GM18873 (cell line): ENCODE measurements at regions not wholly inside any gene's neighbourhood (a gene's known extent, or its start where the extent isn't known, plus 50 kb on each side); places are given as distances from the start of the nearest gene placed in this dataset.

Source experiments
- ATAC-seq: cut with Tn5 transposase; IDR thresholded peaks from one replicate; pipeline ENCODE4 v1.9.1; 2021; ENCODE audit warnings: mild to moderate bottlenecking, moderate library complexity, moderate number of reproducible peaks; ENCODE audit not compliant: unreplicated experiment, low FRiP score

DNA sequence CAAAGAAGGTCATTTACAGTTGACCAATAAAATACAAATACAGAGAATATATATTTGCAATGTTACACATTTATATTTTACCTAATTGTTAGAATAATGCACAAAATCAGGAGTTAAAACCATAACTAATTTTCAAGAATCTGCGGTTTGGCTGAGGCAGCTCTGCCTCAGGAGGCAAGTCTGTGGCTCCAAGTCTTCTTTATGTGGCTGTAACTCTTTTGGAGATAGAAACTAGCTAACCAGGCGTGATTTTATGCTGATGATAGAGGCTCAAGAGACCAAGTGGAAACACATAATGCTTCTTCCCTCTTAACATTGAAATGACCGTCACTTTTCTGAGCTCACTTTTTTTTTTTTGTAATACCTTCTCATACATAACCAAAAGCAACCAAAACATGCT, 744.7 kb upstream of the CXADR start:
- ATAC-seq = no peak

DNA sequence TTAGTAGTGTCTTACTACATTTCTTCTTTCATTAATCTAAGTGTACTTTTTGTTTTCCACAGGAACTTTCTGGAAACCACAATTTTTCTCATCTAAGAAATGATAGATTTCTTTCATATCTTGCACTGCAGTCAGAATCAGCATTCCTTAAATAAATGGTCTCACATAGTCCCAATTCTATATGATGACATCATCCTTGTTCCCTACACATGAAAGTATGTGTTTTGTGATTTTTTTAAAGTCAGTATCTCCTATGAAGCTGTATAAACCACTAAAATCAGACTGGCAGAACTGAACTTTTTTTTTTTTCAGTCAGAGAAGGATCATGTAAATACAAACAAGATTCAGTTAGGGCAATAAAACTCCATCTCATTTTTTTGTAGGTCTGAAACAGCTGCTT, 742.6 kb upstream of the CXADR start:
- ATAC-seq = no peak

DNA sequence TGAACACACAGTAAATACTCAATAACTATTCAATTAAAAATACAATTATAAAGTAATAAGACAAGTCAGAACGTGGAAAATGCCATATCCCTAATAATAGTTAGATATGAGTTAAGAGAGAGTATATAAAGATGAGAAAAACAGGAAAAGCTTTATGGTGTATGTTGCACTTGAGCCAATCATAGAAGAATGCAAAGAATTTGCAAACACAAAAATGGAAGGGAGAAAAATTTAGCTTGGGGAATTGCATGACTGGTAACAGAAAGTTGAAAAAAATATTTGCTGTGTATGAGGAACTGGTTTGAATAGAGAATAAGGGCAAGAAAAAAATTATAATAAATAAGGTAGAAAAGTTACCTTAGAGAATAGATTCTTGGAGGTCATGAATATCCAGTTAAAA, 739.6 kb upstream of the CXADR start:
- no peak for ATAC-seq

DNA sequence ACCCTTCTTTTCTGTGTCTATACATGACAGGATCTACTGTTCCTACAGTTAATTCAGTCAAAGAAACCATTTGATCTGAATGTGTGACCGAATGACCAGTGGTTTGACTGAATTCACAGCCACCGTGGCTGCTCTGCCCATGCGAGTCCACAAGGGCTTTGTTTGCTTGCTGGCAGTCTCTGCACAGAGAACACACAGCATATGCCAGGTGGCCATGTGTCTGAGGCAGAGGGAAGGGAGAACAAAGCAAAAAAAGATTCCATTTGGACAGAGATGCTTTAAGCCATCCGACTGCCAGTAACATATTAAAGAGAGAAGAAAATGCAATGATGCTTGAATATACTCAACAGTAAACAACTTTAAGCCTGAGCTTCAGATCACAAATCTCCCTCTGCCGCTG, 737.8 kb upstream of the CXADR start:
- ATAC-seq = no peak

DNA sequence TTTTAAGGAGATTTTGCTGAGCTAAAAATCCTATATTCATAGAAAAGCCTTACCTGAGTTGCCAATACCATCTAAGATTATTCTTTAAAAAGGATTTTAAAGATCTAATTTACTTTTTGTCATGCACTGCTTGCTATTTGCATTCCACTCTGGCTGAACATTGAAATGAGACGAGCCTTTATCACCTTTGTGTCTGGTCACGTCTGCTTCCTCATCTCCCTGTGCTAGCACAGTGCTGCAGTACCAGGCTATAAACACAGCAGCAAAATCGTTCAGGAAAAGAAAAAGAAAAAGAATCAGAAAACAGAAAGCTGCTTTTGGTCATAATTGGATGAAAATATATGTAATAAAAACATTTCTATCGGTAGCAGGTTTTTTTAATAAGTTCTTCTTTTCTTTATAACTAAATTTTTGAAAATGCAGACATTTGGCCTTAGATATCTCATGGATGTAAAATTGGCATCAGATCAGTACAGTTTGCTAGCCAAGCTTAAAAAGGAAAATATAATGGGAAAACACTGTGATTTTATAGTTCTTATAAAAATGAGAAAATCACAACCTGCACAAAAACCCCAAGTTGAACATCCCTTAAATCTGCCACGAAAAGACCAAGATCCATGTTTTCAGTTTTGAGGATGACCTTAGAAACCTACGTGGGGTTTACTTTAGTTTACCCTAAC, 735.7 kb upstream of the CXADR start:
- ATAC-seq = no peak

DNA sequence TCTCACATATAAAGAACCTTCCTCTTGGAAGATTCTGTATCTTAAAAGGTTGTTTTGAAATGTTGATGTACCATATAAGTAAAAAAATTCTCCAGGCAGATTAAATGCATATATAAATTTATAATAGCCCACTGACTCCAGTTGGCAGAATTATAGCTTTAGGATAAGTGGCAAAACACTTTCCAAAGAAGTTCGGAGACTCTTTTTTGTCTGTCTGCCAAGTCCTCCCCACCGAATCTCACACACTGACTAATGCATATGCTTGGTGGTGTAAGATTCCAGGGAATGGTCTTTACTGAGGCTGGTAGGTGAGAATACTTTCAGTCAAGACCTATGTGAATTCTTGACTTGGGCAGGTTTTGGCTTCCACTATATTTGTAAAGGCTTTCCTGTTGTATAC, 724.3 kb upstream of the CXADR start:
- no peak for ATAC-seq

DNA sequence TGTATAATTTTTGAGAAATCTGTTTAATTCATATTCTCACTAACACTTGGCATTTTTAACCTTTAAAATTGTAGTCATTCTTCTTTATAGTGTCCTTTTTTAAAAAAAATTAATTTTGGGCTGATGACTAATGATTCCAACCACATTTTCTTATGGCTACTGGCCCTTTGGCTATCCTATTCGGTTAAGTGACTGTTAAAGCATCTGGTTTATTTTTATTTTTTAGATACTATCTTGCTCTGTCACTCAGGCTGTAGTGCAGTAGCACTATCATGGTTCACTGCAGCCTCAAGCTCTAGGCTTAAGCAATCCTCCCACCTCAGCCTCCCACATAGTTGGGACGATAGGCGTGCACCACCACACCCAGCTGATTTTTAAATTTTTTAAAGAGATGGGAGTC, 723.2 kb upstream of the CXADR start:
- no peak for ATAC-seq

DNA sequence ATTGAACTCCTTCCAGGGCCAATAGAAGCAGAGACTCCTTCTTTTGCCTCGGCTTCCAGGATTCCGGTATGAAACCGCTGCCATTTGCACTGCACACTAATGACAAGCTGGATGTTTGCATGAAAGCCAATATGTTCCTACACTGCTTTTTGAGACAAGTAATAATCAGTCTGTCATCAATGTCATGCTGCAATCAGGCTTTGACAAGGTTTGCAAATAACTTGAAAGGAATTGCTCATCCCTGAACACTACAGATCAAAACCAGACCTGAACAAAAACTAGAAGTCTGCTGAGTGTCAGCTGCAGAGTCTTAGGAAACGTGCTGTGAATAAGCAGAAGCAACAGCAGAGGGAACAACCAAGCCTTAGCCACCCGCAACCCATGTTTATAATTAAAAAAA, 720.7 kb upstream of the CXADR start:
- ATAC-seq = no peak

DNA sequence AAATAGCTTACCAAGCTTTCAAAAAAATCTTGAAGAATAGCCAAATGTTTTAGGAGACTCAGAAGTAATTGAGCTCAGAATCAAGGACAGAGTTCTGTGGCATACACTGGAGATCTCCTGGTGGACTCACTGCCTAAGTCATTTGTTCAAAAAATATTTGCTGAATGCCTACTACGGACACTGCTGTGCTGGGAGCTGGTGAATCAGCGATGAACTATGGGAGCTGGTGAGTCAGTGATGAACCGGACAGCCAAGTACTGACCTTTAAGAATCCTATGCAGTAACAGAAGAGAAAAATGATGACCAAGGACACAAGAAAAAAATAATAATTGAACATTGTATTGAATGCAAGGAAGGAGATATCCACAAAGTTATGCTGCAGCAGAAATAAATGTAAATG, 717.9 kb upstream of the CXADR start:
- no peak for ATAC-seq

DNA sequence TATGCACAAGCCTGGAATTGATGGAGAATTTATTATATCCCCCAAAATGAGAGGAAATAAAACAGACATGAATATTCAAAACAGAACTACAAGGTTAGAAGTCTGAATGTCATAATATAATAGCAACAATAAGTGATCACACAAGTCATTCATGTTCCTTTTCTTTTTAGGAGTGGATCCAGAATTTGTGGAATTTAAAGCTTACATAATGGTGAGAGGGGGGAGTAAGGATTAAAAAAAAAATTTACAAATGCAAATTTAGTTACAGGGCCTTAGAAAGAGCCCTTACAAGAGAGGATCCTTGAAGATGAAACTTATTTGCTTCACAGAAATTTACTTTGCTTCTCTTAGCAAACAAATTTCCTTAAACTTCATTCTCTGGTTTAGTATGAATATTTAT, 716.1 kb upstream of the CXADR start:
- no peak for ATAC-seq

DNA sequence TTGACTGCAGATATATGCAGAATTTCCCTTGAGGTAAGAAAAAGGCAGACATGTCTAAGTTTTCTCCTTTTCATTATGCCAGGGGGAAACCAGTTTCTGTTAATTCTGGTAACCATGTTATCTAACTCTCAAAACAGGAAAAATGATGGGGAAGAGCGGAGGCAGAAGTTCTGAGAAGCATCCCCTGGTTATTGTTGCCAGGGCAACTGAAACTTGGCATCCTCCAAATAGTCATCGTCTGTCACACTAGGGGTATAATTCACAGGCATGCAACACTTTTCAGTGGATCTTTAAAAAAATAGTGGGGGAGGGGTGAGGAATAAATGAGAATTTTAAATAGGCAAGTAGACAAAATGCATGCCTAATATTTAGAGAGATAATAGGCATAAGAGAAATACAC, 715.3 kb upstream of the CXADR start:
- no peak for ATAC-seq

DNA sequence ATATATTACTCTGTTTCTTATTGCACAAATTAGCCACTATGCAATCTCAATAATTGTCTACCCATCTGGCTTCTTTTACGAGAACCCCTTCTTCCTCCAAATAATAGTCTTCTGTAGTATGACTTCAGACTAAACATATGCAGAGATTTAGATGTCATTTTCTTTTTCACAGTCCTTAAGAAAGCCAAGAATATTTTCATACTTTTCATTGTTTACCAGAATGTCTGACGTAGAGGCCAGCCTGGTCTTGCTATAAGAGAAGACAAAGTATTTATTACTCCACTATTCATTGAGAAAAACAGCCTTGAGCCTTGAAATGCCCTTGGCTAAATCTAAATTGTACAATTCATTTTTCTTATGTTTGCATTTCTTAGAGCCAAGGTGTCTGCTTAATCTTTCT, 714.9 kb upstream of the CXADR start:
- no peak for ATAC-seq

DNA sequence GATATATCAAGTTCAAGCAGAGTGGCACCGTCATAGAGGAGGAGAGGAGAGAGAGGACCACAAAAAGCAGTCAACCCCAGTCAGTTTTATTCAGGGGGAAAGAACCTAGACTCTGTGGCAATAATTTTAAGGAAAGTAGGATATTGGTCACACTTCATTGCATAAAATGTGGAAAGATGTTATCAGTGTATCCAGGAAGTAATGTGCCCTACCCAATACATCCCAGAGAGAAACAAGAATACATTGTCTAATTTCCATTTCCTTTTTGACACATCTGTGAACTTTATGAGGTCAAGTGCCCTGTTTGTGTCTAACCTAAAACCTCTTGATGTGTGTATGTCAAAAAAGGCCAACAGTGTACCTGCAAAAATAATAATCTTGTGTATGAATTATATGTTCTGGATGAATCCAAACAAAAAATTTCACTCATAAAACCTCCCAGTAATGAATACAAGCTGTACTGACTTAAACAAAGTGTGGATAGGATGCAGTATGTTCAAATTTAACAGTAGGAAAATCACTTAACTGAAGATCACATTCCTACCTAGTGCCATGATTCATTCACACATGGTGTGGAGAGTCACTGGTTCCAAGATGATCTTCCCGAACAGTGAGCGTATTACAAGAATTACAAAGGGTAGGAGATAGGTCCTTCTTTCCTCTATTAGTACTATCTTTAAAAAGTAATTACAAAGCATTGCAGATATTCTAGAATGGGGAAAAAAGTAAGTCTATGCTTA, 712.1 kb upstream of the CXADR start:
- no peak for ATAC-seq

DNA sequence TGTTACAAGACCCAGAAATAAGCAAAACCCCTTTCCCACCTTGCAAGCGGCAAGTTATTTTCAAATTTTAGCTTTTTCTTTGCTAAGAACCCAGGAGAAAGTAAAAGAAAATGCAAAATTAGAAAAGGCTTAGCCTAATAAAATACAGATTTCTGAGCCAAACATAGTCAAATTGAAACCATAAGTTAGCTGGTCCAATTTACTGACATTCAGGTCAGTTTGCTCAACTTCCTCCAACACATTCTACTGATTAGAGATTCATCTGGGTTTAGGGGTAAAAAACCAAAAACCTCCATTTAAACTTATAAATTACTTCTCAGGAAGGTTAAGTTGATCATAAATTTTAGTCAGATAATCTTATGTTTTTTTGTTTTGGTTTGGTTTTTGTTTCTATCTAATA, 701.8 kb upstream of the CXADR start:
- ATAC-seq = no peak

DNA sequence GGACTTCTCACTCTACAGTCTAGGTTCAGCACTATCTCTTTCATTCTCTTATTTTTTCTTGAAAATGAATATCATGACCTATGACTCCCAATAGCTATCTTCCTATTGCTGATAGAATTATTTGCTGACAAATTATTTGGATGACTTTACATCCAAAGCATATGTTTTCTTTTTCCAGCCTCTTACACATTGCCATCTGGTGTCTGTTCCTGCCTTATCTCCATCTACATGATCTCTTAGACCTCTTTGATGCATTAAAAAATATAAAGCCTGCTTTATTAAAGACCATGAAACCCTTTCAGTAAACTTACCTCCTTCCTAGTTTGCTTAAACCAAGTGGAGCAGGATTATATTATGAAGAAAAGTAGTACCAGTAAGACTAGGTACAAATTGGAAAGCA, 700.9 kb upstream of the CXADR start:
- no peak for ATAC-seq

DNA sequence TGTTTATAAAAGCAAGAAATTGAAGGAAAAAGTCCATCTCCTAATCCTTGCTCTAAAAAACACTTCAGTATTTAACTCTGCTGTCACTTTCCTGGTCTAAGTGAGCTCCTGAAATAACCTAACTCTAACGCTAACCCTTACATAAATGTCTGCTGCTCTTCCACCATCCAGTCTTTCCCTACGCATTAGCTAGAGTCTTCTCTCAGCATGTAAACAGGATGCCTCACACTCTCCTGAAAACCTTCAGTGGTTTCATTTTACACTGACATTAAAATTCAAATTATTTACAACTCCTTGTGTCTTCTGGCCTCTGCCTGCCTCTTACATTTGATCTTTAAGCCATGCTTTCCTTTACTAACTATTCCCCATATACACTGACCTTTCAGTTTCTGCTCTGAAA, 697.6 kb upstream of the CXADR start:
- ATAC-seq = no peak

DNA sequence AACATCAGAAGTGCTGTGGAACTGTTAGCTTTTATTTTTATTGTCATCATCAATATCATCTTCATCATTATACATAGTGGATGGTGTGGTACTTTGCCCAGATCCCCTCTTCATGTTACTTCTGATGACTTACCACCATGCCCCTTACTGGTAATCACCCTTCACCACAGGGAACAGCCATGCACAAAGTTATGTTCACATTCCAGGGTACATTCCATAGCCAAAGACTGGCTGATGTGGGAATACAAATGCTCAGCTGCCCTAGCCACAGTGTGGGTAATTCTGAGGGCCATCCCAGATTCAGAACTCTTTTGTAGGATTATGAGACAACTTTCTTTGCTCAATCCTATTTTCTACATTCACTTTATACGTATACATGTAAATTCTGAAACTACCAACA, 691.3 kb upstream of the CXADR start:
- no peak for ATAC-seq

DNA sequence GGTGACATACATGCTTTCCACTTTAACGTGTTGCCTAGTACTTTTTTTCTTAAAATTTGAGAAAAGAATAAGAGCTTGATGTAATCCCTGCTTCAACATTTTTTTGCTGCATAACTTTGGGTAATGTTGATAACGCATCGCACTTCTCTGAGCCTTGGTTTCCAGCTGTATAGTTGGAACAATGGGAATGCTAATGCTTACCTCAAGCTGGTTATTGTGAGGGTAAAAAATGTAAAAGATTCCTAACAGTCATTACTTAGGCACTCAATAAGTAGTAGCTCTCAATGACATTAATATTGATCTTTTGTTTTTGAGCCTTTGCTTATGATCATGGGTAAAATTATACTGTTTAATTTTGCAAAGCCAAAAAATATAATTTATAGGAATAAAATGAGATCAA, 683.3 kb upstream of the CXADR start:
- no peak for ATAC-seq

DNA sequence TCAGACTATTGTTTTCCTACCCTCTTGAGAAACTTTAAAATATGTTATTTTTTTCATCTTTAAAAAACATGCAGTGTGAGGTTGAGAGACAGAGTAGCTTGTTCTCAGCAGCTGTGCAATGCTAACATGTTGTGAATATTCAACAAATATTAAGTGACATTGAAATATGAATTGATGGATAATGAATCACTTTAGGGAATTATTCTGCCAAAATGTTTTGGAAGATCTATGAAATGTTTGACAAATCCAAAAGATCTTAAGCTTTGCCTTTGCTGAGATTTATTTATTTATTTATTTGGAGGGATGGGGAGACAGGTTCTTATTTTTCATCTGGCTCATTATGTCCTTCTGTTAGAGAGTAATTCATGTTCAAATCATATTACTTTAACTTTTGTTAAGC, 680.1 kb upstream of the CXADR start:
- ATAC-seq = no peak

DNA sequence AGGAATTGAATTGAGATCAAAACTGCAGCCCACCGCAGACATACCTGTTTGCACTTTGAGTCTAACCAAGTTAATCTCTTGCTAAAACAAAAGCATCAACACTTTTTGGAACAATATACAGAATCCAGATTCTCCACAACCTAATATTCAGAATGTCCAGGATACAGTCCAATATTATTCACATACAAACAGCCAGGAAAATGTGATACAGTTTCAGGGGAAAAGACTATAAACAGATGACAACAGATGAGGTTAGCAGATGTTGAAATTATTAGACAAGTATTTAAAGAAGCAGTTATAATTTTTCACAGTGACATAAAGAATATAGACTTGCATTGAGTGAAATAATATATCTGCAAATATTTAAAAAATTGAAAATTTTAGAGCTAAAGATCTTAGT, 678.1 kb upstream of the CXADR start:
- no peak for ATAC-seq

DNA sequence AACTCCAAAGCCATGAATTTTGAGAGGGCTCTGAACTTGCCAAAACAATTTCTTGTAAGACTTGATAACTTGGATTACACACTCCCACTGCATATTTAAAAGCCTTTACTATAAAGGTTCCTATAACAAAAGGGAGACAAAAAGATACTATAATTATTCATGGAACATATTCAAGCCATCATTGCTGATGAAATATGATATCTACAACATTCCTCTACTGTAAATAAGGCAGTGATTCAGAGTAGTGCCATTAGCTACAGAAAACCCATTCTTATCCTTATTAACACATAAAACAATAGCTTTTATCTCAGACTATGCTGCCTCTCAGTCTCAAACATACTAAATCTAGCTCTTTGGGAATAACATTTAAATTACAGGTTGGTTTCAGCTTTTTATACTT, 675.5 kb upstream of the CXADR start:
- no peak for ATAC-seq

DNA sequence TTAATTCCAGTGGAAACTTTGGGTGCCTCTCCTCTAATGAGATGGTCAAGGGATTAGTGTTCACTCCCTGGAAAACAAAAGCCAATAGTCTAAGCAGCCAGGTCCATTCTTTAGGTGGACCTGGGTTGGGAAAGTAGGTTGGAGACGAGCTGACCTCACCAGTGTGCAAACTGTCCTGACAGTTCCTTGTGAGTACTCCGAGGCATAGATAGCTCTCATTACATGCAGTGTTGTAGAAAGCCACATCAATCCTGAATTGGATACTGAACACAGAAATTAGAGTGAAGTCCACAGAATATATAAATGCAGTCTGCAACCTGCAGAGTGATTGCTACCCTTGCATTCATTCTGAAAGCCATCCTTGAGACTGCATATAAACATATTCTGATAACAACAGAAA, 675.1 kb upstream of the CXADR start:
- ATAC-seq = no peak

DNA sequence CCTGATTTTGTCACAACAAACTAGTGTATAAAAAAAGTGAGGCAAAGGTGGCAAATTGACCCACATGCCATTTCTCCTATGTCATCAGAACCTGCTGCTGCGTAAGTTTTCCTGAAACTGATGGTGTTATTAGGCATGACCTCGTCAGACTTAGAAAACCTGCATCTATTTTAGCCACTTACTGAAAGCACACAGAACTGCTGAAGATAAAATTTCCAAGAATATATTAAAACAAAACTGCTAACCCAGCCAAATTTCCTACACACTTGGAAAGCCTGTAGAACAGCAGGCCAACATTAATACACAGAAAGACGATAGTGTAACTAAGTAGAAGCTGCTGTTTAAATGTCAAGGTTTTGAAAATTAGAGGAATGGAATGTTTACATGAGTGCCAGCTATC, 674.5 kb upstream of the CXADR start:
- no peak for ATAC-seq
